ENCODE measurements at regions not wholly inside any gene's neighbourhood (a gene's known extent, or its start where the extent isn't known, plus 50 kb on each side); places are given as distances from the start of the nearest gene placed in this dataset.

- no peak for TF ChIP-seq POLR2A (IDR thresholded peaks at IDR 0.05)
- no peak for TF ChIP-seq CTCF (IDR thresholded peaks at IDR 0.05)
These were observed 241.5 kb upstream of the IGFBP3 start for GRCh38 chr7:46162609-46163008.
